Mesendoderm (in vitro differentiated cells): ENCODE measurements at regions not wholly inside any gene's neighbourhood (a gene's known extent, or its start where the extent isn't known, plus 50 kb on each side); places are given as distances from the start of the nearest gene placed in this dataset.

Experiments
- DNase-seq: peaks from one replicate; pipeline ENCODE4 v3.0.0; 2013
- H2AK5ac ChIP-seq: 2 replicates; pipeline ENCODE4 v1.6.1; 2013; ENCODE audit warnings: low read length, inconsistent platforms
- H2BK120ac ChIP-seq: 2 replicates; pipeline ENCODE4 v1.6.1; 2013; ENCODE audit warnings: low read depth, mild to moderate bottlenecking, low read length, moderate library complexity, mixed read lengths
- H2BK15ac ChIP-seq: replicated peaks from 2 replicates; pipeline ENCODE4 v1.6.1; 2013; ENCODE audit warnings: low read depth, mild to moderate bottlenecking, moderate library complexity
- H2BK5ac ChIP-seq: 2 replicates; pipeline ENCODE4 v1.6.1; 2013; ENCODE audit warnings: low read length, inconsistent platforms
- H3K18ac ChIP-seq: 2 replicates; pipeline ENCODE4 v1.6.1; 2013; ENCODE audit warnings: mild to moderate bottlenecking, low read length, mixed read lengths
- H3K23ac ChIP-seq: one replicate; pipeline ENCODE4 v1.6.1; 2013; ENCODE audit warnings: low read length
- H3K27ac ChIP-seq: 2 replicates; pipeline ENCODE4 v1.5.1; 2013; ENCODE audit warnings: low read depth, mild to moderate bottlenecking, inconsistent platforms, low read length, moderate library complexity
- H3K27me3 ChIP-seq: 2 replicates; pipeline ENCODE4 v1.6.1; 2013; ENCODE audit warnings: low read length, control low read depth, mild to moderate bottlenecking, inconsistent platforms; ENCODE audit not compliant: insufficient read depth, poor library complexity
- H3K36me3 ChIP-seq: 2 replicates; pipeline ENCODE4 v1.6.1; 2013; ENCODE audit warnings: low read length, inconsistent platforms; ENCODE audit not compliant: control insufficient read depth, insufficient read depth
- H3K4ac ChIP-seq: one replicate; pipeline ENCODE4 v1.6.1; 2013; ENCODE audit warnings: low read depth, mild to moderate bottlenecking, low read length, moderate library complexity
- H3K4me1 ChIP-seq: 2 replicates; pipeline ENCODE4 v1.6.1; 2013; ENCODE audit warnings: low read depth, low read length, inconsistent platforms; ENCODE audit not compliant: control insufficient read depth
- H3K4me2 ChIP-seq: 2 replicates; pipeline ENCODE4 v1.6.1; 2013; ENCODE audit warnings: low read length
- H3K4me3 ChIP-seq: 2 replicates; pipeline ENCODE4 v1.5.1; 2013; ENCODE audit warnings: mild to moderate bottlenecking, low read length
- H3K56ac ChIP-seq: one replicate; pipeline ENCODE4 v1.6.1; 2013; ENCODE audit warnings: low read length
- H3K79me1 ChIP-seq: 2 replicates; pipeline ENCODE4 v1.6.1; 2013; ENCODE audit warnings: low read length, inconsistent platforms
- H3K79me2 ChIP-seq: 2 replicates; pipeline ENCODE4 v1.6.1; 2013; ENCODE audit warnings: mild to moderate bottlenecking, low read length; ENCODE audit not compliant: control insufficient read depth, insufficient read depth
- H3K9ac ChIP-seq: 2 replicates; pipeline ENCODE4 v1.6.1; 2013; ENCODE audit warnings: low read length, inconsistent platforms
- H4K5ac ChIP-seq: one replicate; pipeline ENCODE4 v1.6.1; 2013; ENCODE audit warnings: low read length
- H4K8ac ChIP-seq: one replicate; pipeline ENCODE4 v1.6.1; 2013; ENCODE audit warnings: low read depth, mild to moderate bottlenecking, control low read depth, low read length, moderate library complexity
- WGBS: extraction: QIAGEN DNeasy Blood & Tissue Kit; methylation state at CpG from one replicate; pipeline ENCODE4 v1.1.7; 2013; ENCODE audit warnings: low lambda C conversion rate, missing lambda C conversion rate; ENCODE audit not compliant: insufficient coverage; ENCODE audit errors: extremely low coverage; 5-methylcytosine and 5-hydroxymethylcytosine counted together

- DNase-seq = no peak
- no peak overlapping the region for H3K23ac ChIP-seq
- no peaks in the 10 kb centered on the region for H3K79me2 ChIP-seq
- H3K4me2 ChIP-seq = no peak overlapping the region
- H3K4me3 ChIP-seq = no peak overlapping the region
- no peaks in the 10 kb centered on the region for H3K79me1 ChIP-seq
- no peak overlapping the region for H3K4ac ChIP-seq
- WGBS = no CpG with 5 or more reads among the region's 6 CpGs
- H3K9ac ChIP-seq = no peak overlapping the region
- H2BK120ac ChIP-seq = no peak overlapping the region
- H3K18ac ChIP-seq = no peak overlapping the region
- no peak overlapping the region for H4K8ac ChIP-seq
- H3K36me3 ChIP-seq = no peaks in the 10 kb centered on the region
- H3K56ac ChIP-seq = no peak overlapping the region
- H2BK15ac ChIP-seq = no peak overlapping the region
- H3K27ac ChIP-seq = no peak overlapping the region
- H2BK5ac ChIP-seq = no peak overlapping the region
- H3K27me3 ChIP-seq = no peaks in the 10 kb centered on the region
- no peak overlapping the region for H2AK5ac ChIP-seq
- H4K5ac ChIP-seq = no peak overlapping the region
- no peaks in the 10 kb centered on the region for H3K4me1 ChIP-seq
Measured at GRCh38 chr11:44408711-44409470, 99.0 kb upstream of the ALX4 start.

GRCh38 chr11:44409558-44410236 is 99.8 kb upstream of the ALX4 start:
- Histone ChIP-seq H3K4me2 (no peak overlapping the region), H3K27me3 (no peaks in the 10 kb centered on the region), H3K4me1 (no peaks in the 10 kb centered on the region)

GRCh38 chr11:44416776-44417175 is 106.8 kb upstream of the ALX4 start:
- no peak overlapping the region for H2BK120ac ChIP-seq

More at GRCh38 chr11:44409558-44410236, 99.8 kb upstream of the ALX4 start:
- H4K8ac ChIP-seq = no peak overlapping the region
- no peaks in the 10 kb centered on the region for H3K79me2 ChIP-seq
- H2BK15ac ChIP-seq = no peak overlapping the region
- no peaks in the 10 kb centered on the region for H3K79me1 ChIP-seq
- no peaks in the 10 kb centered on the region for H3K36me3 ChIP-seq
- no peak overlapping the region for H3K27ac ChIP-seq
- no CpG with 5 or more reads among the region's 9 CpGs for WGBS
- no peak overlapping the region for H2BK5ac ChIP-seq
- no peak overlapping the region for H3K4ac ChIP-seq
- H3K23ac ChIP-seq = no peak overlapping the region
- no peak overlapping the region for H2BK120ac ChIP-seq
- no peak overlapping the region for H4K5ac ChIP-seq
- no peak overlapping the region for H3K9ac ChIP-seq
- no peak overlapping the region for H3K4me3 ChIP-seq
- H2AK5ac ChIP-seq = no peak overlapping the region
- no peak overlapping the region for H3K18ac ChIP-seq
- DNase-seq = peak; percentile 27
- no peak overlapping the region for H3K56ac ChIP-seq

GRCh38 chr11:44417731-44418455 is 108.0 kb upstream of the ALX4 start:
- no peaks in the 10 kb centered on the region for H3K4me1 ChIP-seq
- no peak overlapping the region for H3K4me2 ChIP-seq
- H2BK120ac ChIP-seq = no peak overlapping the region
- no peak overlapping the region for H3K23ac ChIP-seq
- H3K18ac ChIP-seq = no peak overlapping the region
- no peaks in the 10 kb centered on the region for H3K79me1 ChIP-seq
- H3K27ac ChIP-seq = no peak overlapping the region
- H3K4ac ChIP-seq = no peak overlapping the region
- no peak overlapping the region for H4K8ac ChIP-seq
- H3K27me3 ChIP-seq = no peaks in the 10 kb centered on the region
- no peak overlapping the region for H3K56ac ChIP-seq
- no peak overlapping the region for H4K5ac ChIP-seq
- no peak overlapping the region for H2BK5ac ChIP-seq
- no CpG with 5 or more reads among the region's 7 CpGs for WGBS
- H3K4me3 ChIP-seq = no peak overlapping the region
- H3K36me3 ChIP-seq = no peaks in the 10 kb centered on the region
- H3K9ac ChIP-seq = no peak overlapping the region
- no peak overlapping the region for H2BK15ac ChIP-seq
- DNase-seq = no peak
- no peaks in the 10 kb centered on the region for H3K79me2 ChIP-seq
- no peak overlapping the region for H2AK5ac ChIP-seq

More at GRCh38 chr11:44416776-44417175, 106.8 kb upstream of the ALX4 start:
- no peaks in the 10 kb centered on the region for H3K79me2 ChIP-seq
- no peak overlapping the region for H3K56ac ChIP-seq
- no peaks in the 10 kb centered on the region for H3K27me3 ChIP-seq
- no peak overlapping the region for H3K4ac ChIP-seq
- H2BK15ac ChIP-seq = no peak overlapping the region
- H3K27ac ChIP-seq = no peak overlapping the region
- H4K8ac ChIP-seq = no peak overlapping the region
- no peak overlapping the region for H3K9ac ChIP-seq
- no peaks in the 10 kb centered on the region for H3K4me1 ChIP-seq
- H3K23ac ChIP-seq = no peak overlapping the region
- no peaks in the 10 kb centered on the region for H3K79me1 ChIP-seq
- no peak overlapping the region for H3K4me3 ChIP-seq
- no peak overlapping the region for H3K4me2 ChIP-seq
- H3K18ac ChIP-seq = no peak overlapping the region
- no peak for DNase-seq
- H2BK5ac ChIP-seq = no peak overlapping the region
- no peak overlapping the region for H2AK5ac ChIP-seq
- no peaks in the 10 kb centered on the region for H3K36me3 ChIP-seq
- H4K5ac ChIP-seq = no peak overlapping the region

- no peak overlapping the region for H2BK5ac ChIP-seq
- H3K23ac ChIP-seq = no peak overlapping the region
- no peak overlapping the region for H4K8ac ChIP-seq
- DNase-seq = no peak
- H3K18ac ChIP-seq = no peak overlapping the region
- no peak overlapping the region for H3K56ac ChIP-seq
- no peak overlapping the region for H3K4me2 ChIP-seq
- H3K27ac ChIP-seq = no peak overlapping the region
- H2BK120ac ChIP-seq = no peak overlapping the region
- H2AK5ac ChIP-seq = no peak overlapping the region
- no peak overlapping the region for H2BK15ac ChIP-seq
- WGBS = no CpG with 5 or more reads among the region's 7 CpGs
- no peaks in the 10 kb centered on the region for H3K27me3 ChIP-seq
- no peaks in the 10 kb centered on the region for H3K36me3 ChIP-seq
- H3K4me3 ChIP-seq = no peak overlapping the region
- H3K4me1 ChIP-seq = no peaks in the 10 kb centered on the region
- H4K5ac ChIP-seq = no peak overlapping the region
- H3K4ac ChIP-seq = no peak overlapping the region
- no peaks in the 10 kb centered on the region for H3K79me2 ChIP-seq
- no peaks in the 10 kb centered on the region for H3K79me1 ChIP-seq
- no peak overlapping the region for H3K9ac ChIP-seq
Measured at GRCh38 chr11:44418456-44418830, 108.5 kb upstream of the ALX4 start.
